ENCODE measurements at regions not wholly inside any gene's neighbourhood (a gene's known extent, or its start where the extent isn't known, plus 50 kb on each side); places are given as distances from the start of the nearest gene placed in this dataset.

DNA sequence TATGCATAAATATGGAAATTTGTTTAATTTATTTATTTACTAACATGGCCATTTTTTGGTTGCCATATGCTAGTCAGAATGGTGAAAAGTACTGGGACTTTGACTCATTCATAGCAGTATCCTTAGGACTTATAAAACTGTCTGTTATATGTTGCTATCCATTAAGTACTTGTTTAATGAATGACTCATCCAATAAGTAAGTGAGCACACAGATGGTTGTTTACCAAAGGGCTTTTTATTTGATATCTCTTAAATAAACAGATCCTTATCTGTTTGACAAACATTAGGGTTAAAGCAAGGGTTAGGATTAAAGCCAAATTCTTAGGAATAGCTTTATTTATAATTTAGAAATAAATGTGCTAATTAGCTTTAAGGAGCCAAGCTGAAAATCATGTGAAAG lies 183.4 kb downstream of the FBXO4 start:
- no TSS peak for BruUV-seq (replicated peaks)
- Histone ChIP-seq H3K27me3 (ENCODE audit: control insufficient read depth in 2 of 2, insufficient read depth in 2 of 2, low read length in 2 of 2) (no peaks in the 10 kb centered on the region), H3K9ac (replicated peaks; ENCODE audit: extremely low read depth, insufficient read depth, low read length) (no peak overlapping the region), H3K27ac (ENCODE audit: insufficient read depth, low read depth, low read length) (no peak overlapping the region), H3K4me2 (ENCODE audit: insufficient read depth, low read length) (no peak overlapping the region), H3K4me3 (replicated peaks in 1 of 3; ENCODE audit: insufficient read depth in 1 of 3, low read depth in 1 of 3, low read length in 3 of 3) (no peak overlapping the region), H3K4me1 (ENCODE audit: control insufficient read depth, extremely low read depth, insufficient read depth, low read length) (no peaks in the 10 kb centered on the region), H3K36me3 (ENCODE audit: control insufficient read depth in 2 of 2, extremely low read depth in 1 of 2, insufficient read depth in 2 of 2, low read length in 2 of 2) (no peaks in the 10 kb centered on the region), H4K20me1 (replicated peaks; ENCODE audit: control insufficient read depth, extremely low read depth, insufficient read depth, low read length) (no peaks in the 10 kb centered on the region), H3K9me1 (replicated peaks; ENCODE audit: control insufficient read depth, extremely low read depth, insufficient read depth, low read length) (no peaks in the 10 kb centered on the region), H3K9me3 (replicated peaks; ENCODE audit: control insufficient read depth, insufficient read depth, low read length) (no peaks in the 10 kb centered on the region), H2AFZ (ENCODE audit: low read depth, low read length) (no peak overlapping the region), H3K79me2 (ENCODE audit: control insufficient read depth, insufficient read depth, low read length) (no peaks in the 10 kb centered on the region)
- POLR2A ChIA-PET = no interaction called here
- CTCF ChIA-PET = no interaction called here
- DNase-seq (ENCODE audit: low read depth, low spot score) = no peak
- intact Hi-C loops (cut with micrococcal nuclease) = no loop called here
- TF ChIP-seq MAX (IDR thresholded peaks at IDR 0.05; ENCODE audit: insufficient read depth, insufficient read length) (no peak), EZH2 (IDR thresholded peaks at IDR 0.05; ENCODE audit: borderline replicate concordance, low read depth, low read length, severe bottlenecking) (no peak), POLR2AphosphoS5 (IDR thresholded peaks at IDR 0.05; ENCODE audit: insufficient read depth, low read depth, low read length) (no peak), POLR2A (IDR thresholded peaks at IDR 0.05; ENCODE audit: low read depth, low read length) (no peak), GATA2 (IDR thresholded peaks at IDR 0.05; ENCODE audit: insufficient read depth, insufficient read length, low read depth, low read length) (no peak), JUN (IDR thresholded peaks at IDR 0.05; ENCODE audit: borderline replicate concordance, insufficient read depth, insufficient read length, low read depth) (no peak), FOS (IDR thresholded peaks at IDR 0.05; ENCODE audit: borderline replicate concordance, insufficient read depth, low read length) (no peak), MYC (IDR thresholded peaks at IDR 0.05; ENCODE audit: low read depth, low read length) (no peak)
- TF ChIP-seq, protein P1, sequence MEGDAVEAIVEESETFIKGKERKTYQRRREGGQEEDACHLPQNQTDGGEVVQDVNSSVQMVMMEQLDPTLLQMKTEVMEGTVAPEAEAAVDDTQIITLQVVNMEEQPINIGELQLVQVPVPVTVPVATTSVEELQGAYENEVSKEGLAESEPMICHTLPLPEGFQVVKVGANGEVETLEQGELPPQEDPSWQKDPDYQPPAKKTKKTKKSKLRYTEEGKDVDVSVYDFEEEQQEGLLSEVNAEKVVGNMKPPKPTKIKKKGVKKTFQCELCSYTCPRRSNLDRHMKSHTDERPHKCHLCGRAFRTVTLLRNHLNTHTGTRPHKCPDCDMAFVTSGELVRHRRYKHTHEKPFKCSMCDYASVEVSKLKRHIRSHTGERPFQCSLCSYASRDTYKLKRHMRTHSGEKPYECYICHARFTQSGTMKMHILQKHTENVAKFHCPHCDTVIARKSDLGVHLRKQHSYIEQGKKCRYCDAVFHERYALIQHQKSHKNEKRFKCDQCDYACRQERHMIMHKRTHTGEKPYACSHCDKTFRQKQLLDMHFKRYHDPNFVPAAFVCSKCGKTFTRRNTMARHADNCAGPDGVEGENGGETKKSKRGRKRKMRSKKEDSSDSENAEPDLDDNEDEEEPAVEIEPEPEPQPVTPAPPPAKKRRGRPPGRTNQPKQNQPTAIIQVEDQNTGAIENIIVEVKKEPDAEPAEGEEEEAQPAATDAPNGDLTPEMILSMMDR (IDR thresholded peaks at IDR 0.05; ENCODE audit: extremely low read depth in 1 of 2, insufficient read depth in 1 of 2, low read depth in 1 of 2, low read length in 2 of 2) = no peak
- no peak for FAIRE-seq
- dilution Hi-C loops (cut with MboI; ENCODE audit: extremely low pct_ligation_motif_present, low sequenced_read_pairs) = no loop called here

Data from endothelial cell of umbilical vein (primary cell).